Small intestine (tissue), 7 donors: ENCODE measurements at regions not wholly inside any gene's neighbourhood (a gene's known extent, or its start where the extent isn't known, plus 50 kb on each side); places are given as distances from the start of the nearest gene placed in this dataset.
A peak's percentile ranks its signal among the peaks of the same experiment; 100 is the strongest.

ENCODE experiments used
- DNase-seq, 2 donors: peaks; one replicate each; pipeline versions ENCODE4 v3.0.0 to v3.0.0-alpha.2; 2013
- FAIRE-seq: peaks from 2 replicates; lab custom pipeline; 2012; peaks lifted over from hg19 to GRCh38; lab: Jason Lieb, UNC
- H3K27ac ChIP-seq, 3 donors: one replicate each; pipeline ENCODE4 v1.5.1; 2013; ENCODE audit warnings: low read length in 2 of 3, mild to moderate bottlenecking in 2 of 3, control low read depth in 1 of 3, inconsistent platforms in 1 of 3, low read depth in 1 of 3, moderate library complexity in 1 of 3
- H3K27me3 ChIP-seq, 3 donors: one replicate each; pipeline ENCODE4 v1.6.1; 2013; ENCODE audit warnings: low read length in 3 of 3, inconsistent platforms in 1 of 3; ENCODE audit not compliant: control insufficient read depth in 3 of 3, insufficient read depth in 3 of 3
- H3K36me3 ChIP-seq, 3 donors: one replicate each; pipeline ENCODE4 v1.6.1; 2013; ENCODE audit warnings: low read length in 3 of 3, inconsistent platforms in 1 of 3, low read depth in 1 of 3, mild to moderate bottlenecking in 1 of 3, moderate library complexity in 1 of 3; ENCODE audit not compliant: control insufficient read depth in 3 of 3, insufficient read depth in 2 of 3
- H3K4me1 ChIP-seq, 3 donors: one replicate each; pipeline ENCODE4 v1.6.1; 2013; ENCODE audit warnings: low read length in 2 of 3, inconsistent platforms in 1 of 3, low read depth in 1 of 3, mild to moderate bottlenecking in 1 of 3, moderate library complexity in 1 of 3; ENCODE audit not compliant: control insufficient read depth in 3 of 3, insufficient read depth in 2 of 3
- H3K4me3 ChIP-seq, 3 donors: one replicate each; pipeline ENCODE4 v1.5.1; 2013; ENCODE audit warnings: low read length in 3 of 3, control low read depth in 1 of 3, inconsistent platforms in 1 of 3, low read depth in 1 of 3, mild to moderate bottlenecking in 1 of 3, moderate library complexity in 1 of 3
- H3K9me3 ChIP-seq, 2 donors: one replicate each; pipeline ENCODE4 v1.6.1; 2013; ENCODE audit warnings: low read depth in 1 of 2, low read length in 1 of 2; ENCODE audit not compliant: control insufficient read depth in 2 of 2, insufficient read depth in 1 of 2
- WGBS, 3 donors: extraction: QIAGEN DNeasy Blood & Tissue Kit; methylation state at CpG; one replicate each; pipeline ENCODE4 v1.1.7; 2013; 5-methylcytosine and 5-hydroxymethylcytosine counted together
- donor health status: healthy with polysubstance abuse.
- donor health status: control.
- donor health status: control.
- donor health status: Bipolar disorder and iron deficiency.
- donor health status: healthy.

GRCh38 chr5:68374796-68375518 is 159.4 kb downstream of the PIK3R1 start:
- H3K4me3 ChIP-seq, result no peak overlapping the region
- no peak overlapping the region for H3K27ac ChIP-seq
- WGBS, 3 donors, result 78 to 85% (median 83%) methylated on average over 1 of the region's 1 CpG
- H3K4me1 ChIP-seq, result peaks cover 0 to 6% (median 4%) of the 10 kb centered on the region in 3 donors
- no peaks in the 10 kb centered on the region for H3K27me3 ChIP-seq
- H3K9me3 ChIP-seq, result no peaks in the 10 kb centered on the region
- DNase-seq, result no peak
- H3K36me3 ChIP-seq, result no peaks in the 10 kb centered on the region
- no peak for FAIRE-seq

GRCh38 chr5:68375540-68375939 is 160.0 kb downstream of the PIK3R1 start:
- Histone ChIP-seq H3K9me3 (no peaks in the 10 kb centered on the region), H3K27me3 (no peaks in the 10 kb centered on the region), H3K4me1 (peaks cover 0 to 5% (median 4%) of the 10 kb centered on the region in 3 donors), H3K4me3 (no peak overlapping the region), H3K27ac (no peak overlapping the region), H3K36me3 (no peaks in the 10 kb centered on the region)
- 55 to 75% (median 71%) methylated on average over 3 of the region's 3 CpGs for WGBS, 3 donors
- no peak for FAIRE-seq
- no peak for DNase-seq

- no peaks in the 10 kb centered on the region for H3K36me3 ChIP-seq
- H3K27ac ChIP-seq, result peak overlapping the region in 1 of 3 donors; percentile 24
- FAIRE-seq (no peak), DNase-seq (no peak)
- no peaks in the 10 kb centered on the region for H3K27me3 ChIP-seq
- peaks cover 0 to 5% (median 4%) of the 10 kb centered on the region in 3 donors for H3K4me1 ChIP-seq
- H3K4me3 ChIP-seq, result no peak overlapping the region
- WGBS, 3 donors, result 66 to 87% (median 76%) methylated on average over 6 of the region's 6 CpGs
- no peaks in the 10 kb centered on the region for H3K9me3 ChIP-seq
Measured at GRCh38 chr5:68376935-68377334, 161.4 kb downstream of the PIK3R1 start.

GRCh38 chr5:68377733-68378132 is 162.2 kb downstream of the PIK3R1 start:
- H3K27ac ChIP-seq, result peak overlapping the region in 1 of 3 donors; percentile 22
- no peaks in the 10 kb centered on the region for H3K27me3 ChIP-seq
- H3K4me3 ChIP-seq, result no peak overlapping the region
- no peak for FAIRE-seq
- DNase-seq, result no peak
- no peaks in the 10 kb centered on the region for H3K9me3 ChIP-seq
- 83 to 88% (median 86%) methylated on average over 4 of the region's 4 CpGs for WGBS, 3 donors
- peaks cover 0 to 5% (median 4%) of the 10 kb centered on the region in 3 donors for H3K4me1 ChIP-seq
- no peaks in the 10 kb centered on the region for H3K36me3 ChIP-seq

- DNase-seq, result peak in 1 of 2 donors; percentile 33
- peaks cover 0 to 3% of the 10 kb centered on the region in 2 donors for H3K9me3 ChIP-seq
- no peak for FAIRE-seq
- H3K27ac ChIP-seq, result peak overlapping the region in 2 of 3 donors; percentile 22 to 64
- no peak overlapping the region for H3K4me3 ChIP-seq
- peaks cover 2 to 5% (median 4%) of the 10 kb centered on the region in 3 donors for H3K4me1 ChIP-seq
- H3K27me3 ChIP-seq, result no peaks in the 10 kb centered on the region
- no peaks in the 10 kb centered on the region for H3K36me3 ChIP-seq
- WGBS, 3 donors, result 64 to 82% (median 79%) methylated on average over 3 of the region's 3 CpGs
Measured at GRCh38 chr5:68378204-68378820, 162.8 kb downstream of the PIK3R1 start.

GRCh38 chr5:68379275-68380036 is 163.9 kb downstream of the PIK3R1 start:
- DNase-seq (peak in 1 of 2 donors; percentile 21), FAIRE-seq (no peak)
- no peak overlapping the region for H3K4me3 ChIP-seq
- no peaks in the 10 kb centered on the region for H3K36me3 ChIP-seq
- peaks cover 0 to 3% of the 10 kb centered on the region in 2 donors for H3K9me3 ChIP-seq
- H3K27ac ChIP-seq, result no peak overlapping the region
- WGBS, 3 donors, result 73 to 75% (median 74%) methylated on average over 3 of the region's 3 CpGs
- H3K4me1 ChIP-seq, result peaks cover 4 to 8% (median 4%) of the 10 kb centered on the region in 3 donors
- no peaks in the 10 kb centered on the region for H3K27me3 ChIP-seq

GRCh38 chr5:68380078-68380477 is 164.5 kb downstream of the PIK3R1 start:
- DNase-seq (no peak), FAIRE-seq (no peak)
- Histone ChIP-seq H3K4me1 (peaks cover 4 to 8% (median 6%) of the 10 kb centered on the region in 3 donors), H3K27ac (peak overlapping the region in 1 of 3 donors; percentile 21), H3K9me3 (peaks cover 0 to 3% of the 10 kb centered on the region in 2 donors), H3K4me3 (no peak overlapping the region), H3K27me3 (no peaks in the 10 kb centered on the region), H3K36me3 (no peaks in the 10 kb centered on the region)
- WGBS, 3 donors, result 25 to 41% (median 40%) methylated on average over 2 of the region's 2 CpGs

GRCh38 chr5:68381060-68381459 is 165.5 kb downstream of the PIK3R1 start:
- peaks cover 0 to 3% of the 10 kb centered on the region in 2 donors for H3K9me3 ChIP-seq
- WGBS, 3 donors, result 69 to 88% (median 73%) methylated on average over 3 of the region's 3 CpGs
- H3K36me3 ChIP-seq, result no peaks in the 10 kb centered on the region
- H3K27me3 ChIP-seq, result no peaks in the 10 kb centered on the region
- peak overlapping the region in 1 of 3 donors; percentile 42 for H3K27ac ChIP-seq
- H3K4me1 ChIP-seq, result peaks cover 4 to 8% (median 7%) of the 10 kb centered on the region in 3 donors
- DNase-seq (no peak), FAIRE-seq (no peak)
- no peak overlapping the region for H3K4me3 ChIP-seq
